Mesenchymal stem cell (in vitro differentiated cells and primary cell): ENCODE measurements at regions not wholly inside any gene's neighbourhood (a gene's known extent, or its start where the extent isn't known, plus 50 kb on each side); places are given as distances from the start of the nearest gene placed in this dataset.

Experiments used
- DNase-seq: peaks from one replicate; pipeline ENCODE4 v3.0.0-alpha.2; 2013
- H2AFZ ChIP-seq: one replicate; pipeline ENCODE4 v1.6.1; 2013; ENCODE audit warnings: low read depth, mild to moderate bottlenecking, control low read depth, inconsistent platforms, low read length, moderate library complexity
- H2AK5ac ChIP-seq: 2 replicates; pipeline ENCODE4 v1.6.1; 2013; ENCODE audit warnings: low read length, moderate library complexity, mild to moderate bottlenecking, inconsistent platforms; ENCODE audit not compliant: severe bottlenecking
- H2BK120ac ChIP-seq: one replicate; pipeline ENCODE4 v1.6.1; 2013; ENCODE audit warnings: low read depth, mild to moderate bottlenecking, inconsistent platforms, low read length, moderate library complexity
- H2BK12ac ChIP-seq, 2 experiments: one replicate each; pipeline ENCODE4 v1.6.1; 2013; ENCODE audit warnings: inconsistent platforms in 2 of 2, low read length in 2 of 2, mild to moderate bottlenecking in 2 of 2, moderate library complexity in 2 of 2, control low read depth in 1 of 2
- H2BK15ac ChIP-seq: one replicate; pipeline ENCODE4 v1.6.1; 2013; ENCODE audit warnings: mild to moderate bottlenecking, low read depth, inconsistent platforms; ENCODE audit not compliant: poor library complexity, severe bottlenecking
- H2BK5ac ChIP-seq: 2 replicates; pipeline ENCODE4 v1.6.1; 2013; ENCODE audit warnings: low read depth, mild to moderate bottlenecking, low read length, control low read depth, inconsistent platforms; ENCODE audit not compliant: poor library complexity, severe bottlenecking
- H3K14ac ChIP-seq, 2 experiments: one replicate each; pipeline ENCODE4 v1.6.1; 2013; ENCODE audit warnings: inconsistent platforms in 2 of 2, low read length in 2 of 2, control low read depth in 1 of 2, mild to moderate bottlenecking in 1 of 2, moderate library complexity in 1 of 2
- H3K18ac ChIP-seq, 2 experiments: one replicate each; pipeline ENCODE4 v1.6.1; 2013; ENCODE audit warnings: inconsistent platforms in 2 of 2, low read length in 2 of 2, control low read depth in 1 of 2, low read depth in 1 of 2, mild to moderate bottlenecking in 1 of 2
- H3K23ac ChIP-seq, 2 experiments: one replicate each; pipeline ENCODE4 v1.6.1; 2013; ENCODE audit warnings: inconsistent platforms in 2 of 2, low read length in 2 of 2, mild to moderate bottlenecking in 2 of 2, moderate library complexity in 2 of 2, control low read depth in 1 of 2
- H3K27ac ChIP-seq: 2 replicates; pipeline ENCODE4 v1.5.1; 2013; ENCODE audit warnings: mild to moderate bottlenecking, moderate library complexity, low read length, control low read depth, inconsistent platforms; ENCODE audit not compliant: poor library complexity, severe bottlenecking
- H3K27me3 ChIP-seq, 2 experiments: 2 replicates each; pipeline versions ENCODE4 v1.6.1 to v1.7.0; 2013; ENCODE audit warnings: low read length in 2 of 2, mild to moderate bottlenecking in 2 of 2, moderate library complexity in 2 of 2, control low read depth in 1 of 2, inconsistent platforms in 1 of 2; ENCODE audit not compliant: control insufficient read depth in 1 of 2, insufficient read depth in 1 of 2
- H3K36me3 ChIP-seq, 2 experiments: 2 replicates each; pipeline versions ENCODE4 v1.6.1 to v1.7.0; 2013; ENCODE audit warnings: low read length in 2 of 2, control low read depth in 1 of 2, inconsistent platforms in 1 of 2, low read depth in 1 of 2, mild to moderate bottlenecking in 1 of 2; ENCODE audit not compliant: insufficient read depth in 2 of 2, control insufficient read depth in 1 of 2
- H3K4ac ChIP-seq, 2 experiments: one replicate each; pipeline ENCODE4 v1.6.1; 2013; ENCODE audit warnings: inconsistent platforms in 2 of 2, low read length in 2 of 2, mild to moderate bottlenecking in 2 of 2, moderate library complexity in 2 of 2, control low read depth in 1 of 2, low read depth in 1 of 2
- H3K4me1 ChIP-seq: 2 replicates; pipeline ENCODE4 v1.6.1; 2013; ENCODE audit warnings: low read depth, low read length, control low read depth; ENCODE audit not compliant: control insufficient read depth, insufficient read depth
- H3K4me2 ChIP-seq: 2 replicates; pipeline ENCODE4 v1.6.1; 2013; ENCODE audit warnings: low read length, mild to moderate bottlenecking, inconsistent platforms; ENCODE audit not compliant: poor library complexity, severe bottlenecking
- H3K4me3 ChIP-seq, 2 experiments: 2 replicates each; pipeline versions ENCODE4 v1.5.1 to v1.7.0; 2013; ENCODE audit warnings: low read length in 2 of 2, mild to moderate bottlenecking in 2 of 2, control low read depth in 1 of 2, low read depth in 1 of 2; ENCODE audit not compliant: insufficient read depth in 1 of 2
- H3K79me1 ChIP-seq: replicated peaks from 2 replicates; pipeline ENCODE4 v1.6.1; 2013; ENCODE audit warnings: mild to moderate bottlenecking, control low read depth, low read length, inconsistent platforms; ENCODE audit not compliant: poor library complexity, severe bottlenecking
- H3K9ac ChIP-seq: 2 replicates; pipeline ENCODE4 v1.7.0; 2013; ENCODE audit warnings: mild to moderate bottlenecking, low read length, moderate library complexity
- H3K9me3 ChIP-seq: 2 replicates; pipeline ENCODE4 v1.7.0; 2013; ENCODE audit warnings: mild to moderate bottlenecking, low read length; ENCODE audit not compliant: control insufficient read depth
- H4K8ac ChIP-seq: one replicate; pipeline ENCODE4 v1.6.1; 2013; ENCODE audit warnings: inconsistent platforms, mild to moderate bottlenecking, low read length, moderate library complexity
- H4K91ac ChIP-seq: one replicate; pipeline ENCODE4 v1.6.1; 2013; ENCODE audit warnings: mild to moderate bottlenecking, low read length, inconsistent platforms
- WGBS: methylation state at CpG from one replicate; pipeline ENCODE4 v1.1.7; 2013; ENCODE audit warnings: mixed read lengths; 5-methylcytosine and 5-hydroxymethylcytosine counted together

GRCh38 chr14:54312166-54312801, 84.5 kb upstream of the CDKN3 start:
- Histone ChIP-seq H3K79me1 (no peaks in the 10 kb centered on the region), H3K4me3 (peak overlapping the region in 1 of 2 experiments; percentile 6), H3K9ac (no peak overlapping the region), H2BK120ac (peak overlapping the region; percentile 40), H3K4ac (peak overlapping the region in 1 of 2 experiments; percentile 42), H3K23ac (no peak overlapping the region), H3K36me3 (no peaks in the 10 kb centered on the region), H3K14ac (no peak overlapping the region), H4K8ac (peak overlapping the region; percentile 86), H3K4me1 (peaks cover 8% of the 10 kb centered on the region), H3K18ac (peak overlapping the region in 1 of 2 experiments; percentile 93), H2BK5ac (no peak overlapping the region), H2AFZ (no peak overlapping the region), H3K9me3 (no peaks in the 10 kb centered on the region), H3K27me3 (peaks cover 0 to 69% of the 10 kb centered on the region in 2 experiments), H2BK12ac (peak overlapping the region; percentile 61 to 93), H3K4me2 (no peak overlapping the region), H4K91ac (peak overlapping the region; percentile 80), H2BK15ac (no peak overlapping the region), H2AK5ac (peak overlapping the region; percentile 92), H3K27ac (peak overlapping the region; percentile 68)
- WGBS, result 27% methylated on average over 3 of the region's 3 CpGs
- DNase-seq, result peak; percentile 93

GRCh38 chr14:54314365-54315104, 82.3 kb upstream of the CDKN3 start:
- H3K23ac ChIP-seq, result peak overlapping the region in 1 of 2 experiments; percentile 70
- H3K18ac ChIP-seq, result peak overlapping the region in 1 of 2 experiments; percentile 63
- no peak overlapping the region for H2BK15ac ChIP-seq
- no peaks in the 10 kb centered on the region for H3K36me3 ChIP-seq
- peak overlapping the region in 1 of 2 experiments; percentile 93 for H2BK12ac ChIP-seq
- no peak overlapping the region for H4K8ac ChIP-seq
- H3K27me3 ChIP-seq, result peaks cover 0 to 61% of the 10 kb centered on the region in 2 experiments
- no peak overlapping the region for H2BK120ac ChIP-seq
- peaks cover 8% of the 10 kb centered on the region for H3K4me1 ChIP-seq
- H3K4me3 ChIP-seq, result no peak overlapping the region
- H3K4me2 ChIP-seq, result no peak overlapping the region
- H2BK5ac ChIP-seq, result no peak overlapping the region
- no peaks in the 10 kb centered on the region for H3K9me3 ChIP-seq
- H3K79me1 ChIP-seq, result no peaks in the 10 kb centered on the region
- H3K27ac ChIP-seq, result no peak overlapping the region
- no peak overlapping the region for H3K14ac ChIP-seq
- no peak overlapping the region for H3K4ac ChIP-seq
- H4K91ac ChIP-seq, result peak overlapping the region; percentile 80
- WGBS, result 93% methylated on average over 7 of the region's 11 CpGs
- no peak overlapping the region for H2AK5ac ChIP-seq
- no peak overlapping the region for H2AFZ ChIP-seq
- H3K9ac ChIP-seq, result no peak overlapping the region
- no peak for DNase-seq

- no peak overlapping the region for H3K9ac ChIP-seq
- H3K9me3 ChIP-seq, result no peaks in the 10 kb centered on the region
- no peak overlapping the region for H3K14ac ChIP-seq
- H4K91ac ChIP-seq, result no peak overlapping the region
- peaks cover 6% of the 10 kb centered on the region for H3K4me1 ChIP-seq
- H2BK15ac ChIP-seq, result no peak overlapping the region
- no peak overlapping the region for H3K4ac ChIP-seq
- H3K4me2 ChIP-seq, result no peak overlapping the region
- H3K18ac ChIP-seq, result peak overlapping the region in 1 of 2 experiments; percentile 33
- no peak overlapping the region for H4K8ac ChIP-seq
- H2AFZ ChIP-seq, result no peak overlapping the region
- no peak overlapping the region for H3K4me3 ChIP-seq
- H3K27ac ChIP-seq, result no peak overlapping the region
- no peaks in the 10 kb centered on the region for H3K36me3 ChIP-seq
- no peak overlapping the region for H2AK5ac ChIP-seq
- H3K23ac ChIP-seq, result no peak overlapping the region
- peaks cover 0 to 63% of the 10 kb centered on the region in 2 experiments for H3K27me3 ChIP-seq
- H2BK12ac ChIP-seq, result no peak overlapping the region
- no peak overlapping the region for H2BK5ac ChIP-seq
- no peak for DNase-seq
- 90% methylated on average over 10 of the region's 10 CpGs for WGBS
- H3K79me1 ChIP-seq, result no peaks in the 10 kb centered on the region
- H2BK120ac ChIP-seq, result no peak overlapping the region
Observed at GRCh38 chr14:54316652-54317051, 80.2 kb upstream of the CDKN3 start.

- H3K4me2 ChIP-seq, result no peak overlapping the region
- no peaks in the 10 kb centered on the region for H3K79me1 ChIP-seq
- H2AK5ac ChIP-seq, result no peak overlapping the region
- H3K4me1 ChIP-seq, result peaks cover 3% of the 10 kb centered on the region
- H3K27me3 ChIP-seq, result peaks cover 0 to 66% of the 10 kb centered on the region in 2 experiments
- DNase-seq, result no peak
- 92% methylated on average over 4 of the region's 4 CpGs for WGBS
- H3K9me3 ChIP-seq, result no peaks in the 10 kb centered on the region
- H3K18ac ChIP-seq, result peak overlapping the region in 1 of 2 experiments; percentile 83
- H3K9ac ChIP-seq, result no peak overlapping the region
- no peak overlapping the region for H4K8ac ChIP-seq
- H3K36me3 ChIP-seq, result no peaks in the 10 kb centered on the region
- no peak overlapping the region for H3K4me3 ChIP-seq
- no peak overlapping the region for H3K27ac ChIP-seq
- no peak overlapping the region for H3K14ac ChIP-seq
- H2BK5ac ChIP-seq, result no peak overlapping the region
- no peak overlapping the region for H4K91ac ChIP-seq
- H2BK120ac ChIP-seq, result no peak overlapping the region
- peak overlapping the region in 1 of 2 experiments; percentile 11 for H3K4ac ChIP-seq
- no peak overlapping the region for H2BK12ac ChIP-seq
- H3K23ac ChIP-seq, result no peak overlapping the region
- H2BK15ac ChIP-seq, result no peak overlapping the region
- no peak overlapping the region for H2AFZ ChIP-seq
Observed at GRCh38 chr14:54317391-54317790, 79.4 kb upstream of the CDKN3 start.
